Hepatic stellate cell (primary cell): ENCODE measurements at regions not wholly inside any gene's neighbourhood (a gene's known extent, or its start where the extent isn't known, plus 50 kb on each side); places are given as distances from the start of the nearest gene placed in this dataset.

Experiments used
- DNase-seq: peaks from one replicate; pipeline ENCODE4 v3.0.0; 2011; ENCODE audit warnings: low spot score

DNA sequence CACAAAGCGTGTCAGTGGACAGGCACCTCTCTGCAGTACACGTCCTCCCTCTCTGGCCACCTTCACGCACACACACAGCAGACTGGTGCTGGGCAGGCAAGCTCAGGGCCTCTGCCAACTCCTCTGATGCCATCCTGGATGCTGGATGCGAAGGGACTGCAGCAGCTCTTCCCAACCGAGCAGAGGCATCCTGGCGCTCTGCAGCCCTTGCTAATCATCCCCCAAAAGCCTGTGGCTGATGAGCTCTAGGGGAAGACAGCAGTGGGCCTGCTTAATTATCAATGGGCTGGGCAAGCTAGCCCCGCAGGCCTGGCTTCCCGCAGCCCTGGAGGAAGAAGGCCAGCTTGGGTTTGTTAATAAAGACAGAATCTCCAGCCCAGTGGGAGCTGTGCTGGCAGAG, 71.3 kb upstream of the TEX51 start:
- no peak for DNase-seq

DNA sequence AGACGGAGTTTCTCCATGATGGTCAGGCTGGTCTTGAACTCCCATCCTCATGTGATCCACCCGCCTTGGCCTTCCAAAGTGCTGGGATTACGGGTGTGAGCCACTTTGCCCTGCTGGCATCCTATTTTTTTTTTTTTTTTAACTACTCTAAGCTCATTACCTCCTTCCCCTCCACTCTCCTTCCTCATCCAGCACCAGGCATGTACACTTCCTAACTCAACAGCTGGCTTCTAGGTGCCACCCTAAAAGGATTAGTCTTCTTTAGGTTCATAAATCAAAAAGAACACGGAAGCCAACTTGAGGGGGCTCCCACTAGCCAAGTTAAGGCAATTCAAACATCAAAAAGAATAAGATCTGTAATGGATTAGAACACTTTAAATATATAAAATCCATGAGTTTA, 70.6 kb upstream of the TEX51 start:
- no peak for DNase-seq

- no peak for DNase-seq
These were observed 70.2 kb upstream of the TEX51 start for GRCh38 chr2:126828491-126828890.

- no peak for DNase-seq
These were observed 67.3 kb upstream of the TEX51 start for GRCh38 chr2:126831234-126832005.

DNA sequence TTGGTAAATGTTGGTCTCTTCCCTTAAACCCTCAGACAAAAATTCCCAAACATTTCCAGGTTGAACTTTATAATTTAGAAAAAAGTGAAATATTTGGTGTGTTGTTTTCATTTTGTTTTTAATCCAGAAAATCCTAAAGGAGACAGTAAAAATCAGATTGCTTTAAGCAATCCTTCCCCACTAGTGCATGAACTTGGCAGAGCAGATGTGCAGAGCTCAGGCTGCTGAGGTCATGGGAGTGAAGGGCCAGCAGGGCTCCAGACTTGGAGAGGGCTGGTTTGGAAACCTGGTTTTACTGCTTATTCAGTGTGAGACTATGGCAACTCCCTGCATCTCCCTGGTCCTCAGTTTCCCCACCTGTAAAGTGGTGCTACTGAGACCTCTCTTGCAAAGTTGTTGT, 66.7 kb upstream of the TEX51 start:
- no peak for DNase-seq

DNA sequence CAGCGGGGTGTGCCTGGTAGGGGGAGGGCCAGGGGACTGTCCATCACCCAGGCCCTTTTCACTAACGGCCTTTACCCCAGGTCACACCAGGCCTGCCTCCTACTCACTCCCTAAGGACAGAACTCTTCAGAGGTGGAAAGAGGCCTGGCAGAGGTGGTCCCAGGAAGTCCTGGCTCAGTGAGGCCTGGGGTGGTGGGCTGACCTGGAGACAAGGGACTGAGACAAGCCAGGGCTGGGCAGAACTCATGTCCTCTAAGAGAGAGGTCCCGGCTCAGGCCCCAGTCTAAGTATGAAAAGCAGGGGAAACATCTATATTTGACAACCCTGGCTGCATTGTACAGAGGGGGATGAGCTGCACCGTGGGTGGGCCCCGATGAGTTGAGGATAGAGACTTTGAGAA, 65.9 kb upstream of the TEX51 start:
- no peak for DNase-seq

DNA sequence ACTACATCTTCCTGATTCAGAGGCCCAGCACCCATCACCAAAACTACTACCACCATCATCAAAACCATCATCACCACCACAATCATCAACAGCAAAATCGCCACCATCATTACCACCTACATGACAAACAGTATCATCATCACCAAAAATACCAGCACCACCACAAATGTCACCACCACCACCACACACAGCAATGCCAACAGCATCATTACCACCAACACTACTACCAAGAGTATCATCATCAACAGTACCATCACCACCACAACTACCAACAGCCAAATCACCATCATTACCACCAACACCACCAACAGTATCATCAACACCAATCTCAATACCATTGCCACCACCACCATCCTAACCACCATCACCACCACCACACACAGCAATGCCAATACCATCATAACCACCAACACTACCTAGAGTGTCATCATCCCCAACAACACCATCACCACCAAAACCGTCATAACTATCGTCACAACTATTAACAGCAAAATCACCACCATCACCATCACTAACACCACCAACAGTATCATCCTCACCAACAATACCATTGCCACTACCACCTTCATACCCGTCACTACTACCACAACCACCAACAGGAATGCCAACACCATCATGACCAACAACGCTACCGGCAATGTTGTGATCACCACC, 64.6 kb upstream of the TEX51 start:
- no peak for DNase-seq

GRCh38 chr2:126835261-126835660, 63.4 kb upstream of the TEX51 start:
- no peak for DNase-seq

DNA sequence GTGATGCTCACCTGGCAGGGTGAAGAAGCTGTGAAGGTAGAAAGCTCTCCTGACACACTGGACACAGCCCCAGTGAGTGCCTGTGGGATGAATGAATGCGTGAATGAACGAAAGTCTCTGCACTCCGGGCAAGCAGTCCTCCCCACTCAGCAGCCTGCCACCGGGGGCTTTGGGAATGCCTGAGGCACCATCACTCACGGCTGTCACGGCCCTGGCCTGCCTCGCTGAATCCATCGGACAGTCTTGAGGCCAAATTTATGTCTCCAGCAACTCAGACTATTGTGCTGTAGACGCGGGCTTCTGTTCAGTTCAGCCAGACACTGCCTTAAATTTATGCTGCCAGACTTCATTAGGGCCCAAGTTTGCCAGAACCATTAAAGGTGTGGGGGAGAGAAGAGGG, 62.9 kb upstream of the TEX51 start:
- DNase-seq = no peak

GRCh38 chr2:126836761-126837679, 61.7 kb upstream of the TEX51 start:
- DNase-seq = no peak

DNA sequence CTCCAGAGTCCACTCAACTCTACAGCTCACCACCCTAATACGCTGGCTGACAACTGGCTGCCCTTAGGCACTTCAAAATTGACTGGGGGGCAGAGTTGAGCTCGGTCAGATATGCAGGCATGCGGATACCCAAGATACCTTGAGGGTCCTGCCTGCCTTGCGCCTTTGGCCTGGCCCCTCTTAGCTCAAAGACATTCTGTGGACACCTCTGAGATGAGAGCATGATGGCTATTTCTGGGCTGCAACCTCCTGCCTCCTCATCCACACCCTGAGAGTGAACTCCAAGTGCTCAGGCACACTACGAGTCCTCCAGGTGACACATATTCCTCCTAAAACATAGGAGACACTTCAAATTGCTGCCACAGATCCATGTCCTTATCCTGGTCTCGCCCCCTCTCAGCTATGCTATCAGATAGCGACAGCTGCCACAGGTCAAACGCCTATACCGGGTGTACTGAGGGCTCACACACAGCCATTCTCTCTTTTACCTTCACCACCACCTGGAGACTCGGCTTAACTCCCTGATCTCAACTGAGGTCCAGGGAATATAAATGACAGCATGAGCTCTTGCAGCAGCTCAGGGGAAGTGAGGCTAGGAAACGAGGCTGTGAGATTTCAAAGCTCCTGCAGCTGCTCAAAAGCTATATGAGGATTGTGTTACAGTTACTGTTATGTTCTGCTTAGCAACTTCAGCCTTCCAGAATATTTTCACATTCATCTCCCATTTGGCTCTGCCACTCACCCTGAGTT, 60.5 kb upstream of the TEX51 start:
- no peak for DNase-seq

DNA sequence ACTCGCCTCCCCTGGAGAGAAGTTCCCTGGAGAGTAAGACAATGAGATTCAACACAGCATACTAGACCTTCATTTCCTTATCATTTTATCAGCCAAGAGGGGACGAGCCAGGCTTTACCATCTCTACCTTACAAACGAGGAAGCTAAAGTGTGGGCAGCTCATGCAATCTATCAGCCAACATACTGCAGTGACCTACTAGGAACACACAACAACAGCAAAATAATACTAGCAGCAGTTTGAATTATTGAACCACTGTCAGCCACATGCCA, 60.0 kb upstream of the TEX51 start:
- no peak for DNase-seq

GRCh38 chr2:126839796-126840195, 58.9 kb upstream of the TEX51 start:
- no peak for DNase-seq

DNA sequence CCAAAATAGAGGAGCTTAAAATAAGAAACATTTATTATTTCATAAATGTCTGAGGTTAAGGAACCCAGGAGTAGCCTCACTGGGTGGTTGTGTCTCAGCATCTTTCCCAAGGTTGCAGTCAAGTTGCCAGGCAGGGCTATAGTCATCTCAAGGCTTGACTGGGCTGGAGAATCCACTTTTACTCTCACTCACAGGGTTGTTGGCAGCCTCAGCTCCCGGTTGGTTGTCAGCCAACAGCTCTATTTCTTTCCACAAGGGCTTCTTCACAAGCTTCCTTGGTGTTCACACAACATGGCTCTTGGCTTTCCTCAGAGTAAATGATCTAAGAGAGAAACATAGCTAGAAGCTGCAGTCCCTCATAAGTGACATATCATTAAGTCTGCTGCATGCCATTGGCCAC, 55.6 kb upstream of the TEX51 start:
- no peak for DNase-seq

DNA sequence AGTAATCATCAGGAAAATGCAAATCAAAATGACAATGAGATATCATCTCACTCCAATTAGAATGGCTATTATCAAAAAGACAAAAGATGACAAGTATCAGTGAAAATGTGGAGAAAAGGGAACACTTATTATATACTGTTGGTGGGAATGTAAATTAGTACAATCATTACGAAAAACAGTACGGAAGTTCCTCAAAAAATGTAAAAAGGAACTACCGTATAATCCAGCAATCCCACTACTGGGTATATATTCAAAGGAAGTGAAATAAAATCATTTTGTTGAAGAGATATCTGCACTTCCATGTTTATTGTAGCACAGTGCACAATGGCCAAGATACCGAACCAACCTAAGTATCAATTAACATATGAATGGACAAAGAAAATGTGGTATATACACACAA, 52.4 kb upstream of the TEX51 start:
- no peak for DNase-seq
